ENCODE measurements at regions not wholly inside any gene's neighbourhood (a gene's known extent, or its start where the extent isn't known, plus 50 kb on each side); places are given as distances from the start of the nearest gene placed in this dataset.

DNA sequence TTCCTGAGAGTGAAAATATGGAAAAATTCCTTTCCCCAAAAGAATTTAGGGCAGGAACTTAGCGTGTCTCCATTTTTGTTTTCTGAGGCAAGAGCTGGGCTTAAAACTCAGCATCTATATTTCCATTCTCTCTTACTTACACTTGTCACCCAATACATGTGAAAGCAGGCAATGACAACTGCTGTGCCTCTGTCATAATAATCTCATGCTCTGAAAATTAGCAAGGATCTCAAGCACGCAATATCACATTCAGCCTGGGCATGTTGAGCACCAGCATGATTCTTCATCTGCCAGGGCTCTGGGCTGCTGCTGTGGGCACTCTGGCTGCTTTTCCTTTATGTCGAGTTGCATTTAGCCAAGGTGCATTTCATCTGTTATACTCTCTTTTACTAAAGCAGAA is 255.5 kb downstream of the SNX10 start:
- TF ChIP-seq, protein P1, sequence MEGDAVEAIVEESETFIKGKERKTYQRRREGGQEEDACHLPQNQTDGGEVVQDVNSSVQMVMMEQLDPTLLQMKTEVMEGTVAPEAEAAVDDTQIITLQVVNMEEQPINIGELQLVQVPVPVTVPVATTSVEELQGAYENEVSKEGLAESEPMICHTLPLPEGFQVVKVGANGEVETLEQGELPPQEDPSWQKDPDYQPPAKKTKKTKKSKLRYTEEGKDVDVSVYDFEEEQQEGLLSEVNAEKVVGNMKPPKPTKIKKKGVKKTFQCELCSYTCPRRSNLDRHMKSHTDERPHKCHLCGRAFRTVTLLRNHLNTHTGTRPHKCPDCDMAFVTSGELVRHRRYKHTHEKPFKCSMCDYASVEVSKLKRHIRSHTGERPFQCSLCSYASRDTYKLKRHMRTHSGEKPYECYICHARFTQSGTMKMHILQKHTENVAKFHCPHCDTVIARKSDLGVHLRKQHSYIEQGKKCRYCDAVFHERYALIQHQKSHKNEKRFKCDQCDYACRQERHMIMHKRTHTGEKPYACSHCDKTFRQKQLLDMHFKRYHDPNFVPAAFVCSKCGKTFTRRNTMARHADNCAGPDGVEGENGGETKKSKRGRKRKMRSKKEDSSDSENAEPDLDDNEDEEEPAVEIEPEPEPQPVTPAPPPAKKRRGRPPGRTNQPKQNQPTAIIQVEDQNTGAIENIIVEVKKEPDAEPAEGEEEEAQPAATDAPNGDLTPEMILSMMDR (IDR thresholded peaks at IDR 0.05 in 8 of 11, conservative IDR thresholded peaks at IDR 0.05 in 3 of 11), result no peak
- TF ChIP-seq POLR2A (IDR thresholded peaks at IDR 0.05) (no peak), POLR2AphosphoS5 (IDR thresholded peaks at IDR 0.05) (no peak)

Data from spleen (tissue), 7 donors.